GM19452 (cell line): ENCODE measurements at regions not wholly inside any gene's neighbourhood (a gene's known extent, or its start where the extent isn't known, plus 50 kb on each side); places are given as distances from the start of the nearest gene placed in this dataset.

Source experiments
- ATAC-seq: cut with Tn5 transposase; IDR thresholded peaks from one replicate; pipeline ENCODE4 v1.9.1; 2021; ENCODE audit not compliant: unreplicated experiment

DNA sequence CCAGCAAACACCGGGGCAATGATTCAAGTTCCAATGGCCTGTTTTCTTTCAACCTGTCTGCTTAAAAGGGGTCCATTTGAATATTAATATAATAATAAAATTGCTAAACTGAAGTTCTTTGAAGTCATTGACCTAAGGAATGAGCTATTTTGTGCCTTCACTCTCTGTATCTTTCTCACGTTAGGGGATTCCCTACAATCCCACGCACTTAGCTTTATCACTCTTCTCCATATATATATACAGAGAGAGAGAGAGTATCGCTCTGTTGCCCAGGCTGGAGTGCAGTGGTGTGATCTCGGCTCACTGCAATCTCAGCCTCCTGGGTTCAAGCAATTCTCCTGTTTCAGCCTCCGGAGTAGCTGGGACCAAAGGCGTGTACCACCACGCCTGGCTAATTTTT, 83.9 kb upstream of the NWD2 start:
- no peak for ATAC-seq

GRCh38 chr4:37165844-37166243, 78.7 kb upstream of the NWD2 start:
- no peak for ATAC-seq

- no peak for ATAC-seq
These were observed 74.6 kb upstream of the NWD2 start for GRCh38 chr4:37169956-37170355.

- ATAC-seq: no peak
These were observed 56.4 kb upstream of the NWD2 start for GRCh38 chr4:37188100-37188499.
